Epithelial cell of proximal tubule (primary cell): ENCODE measurements at regions not wholly inside any gene's neighbourhood (a gene's known extent, or its start where the extent isn't known, plus 50 kb on each side); places are given as distances from the start of the nearest gene placed in this dataset.

Experiments
- DNase-seq: peaks from one replicate; pipeline ENCODE4 v3.0.0-alpha.2; 2011; ENCODE audit warnings: low read depth
- H3K4me3 ChIP-seq: 2 replicates; pipeline ENCODE4 v1.5.1; 2011; ENCODE audit warnings: low read depth, mild to moderate bottlenecking, low read length
- TF ChIP-seq, protein P1 (sequence below): conservative IDR thresholded peaks from 2 replicates; pipeline ENCODE4 v1.5.1; 2012; ENCODE audit warnings: low read depth, mild to moderate bottlenecking, low read length

DNA sequence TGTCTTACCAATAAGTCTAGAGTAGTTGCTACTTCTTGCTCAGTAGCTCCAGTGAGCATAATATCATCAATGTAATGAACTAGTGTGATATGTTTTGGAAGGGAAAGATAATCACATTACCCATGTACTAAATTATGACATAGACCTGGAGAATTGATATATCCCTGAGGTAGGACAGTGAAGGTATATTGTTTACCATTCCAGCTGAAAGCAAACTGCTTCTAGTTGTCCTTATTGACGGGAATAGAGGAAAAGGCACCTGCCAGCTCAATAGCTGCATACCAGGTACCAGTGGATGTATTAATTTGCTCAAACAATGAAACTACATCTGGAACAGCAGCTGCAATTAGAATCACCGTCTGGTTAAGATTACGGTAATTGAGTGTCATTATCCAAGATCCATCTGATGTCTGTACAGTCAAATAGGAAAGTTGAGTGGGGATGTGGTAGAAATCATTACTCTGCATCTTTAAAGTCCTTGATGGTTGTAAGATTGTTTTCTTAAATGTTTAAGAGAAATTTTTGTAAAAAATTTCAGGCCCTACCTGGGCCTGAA is 100.0 kb upstream of the ARHGAP5 start:
- no peak for DNase-seq
- TF ChIP-seq, protein P1, sequence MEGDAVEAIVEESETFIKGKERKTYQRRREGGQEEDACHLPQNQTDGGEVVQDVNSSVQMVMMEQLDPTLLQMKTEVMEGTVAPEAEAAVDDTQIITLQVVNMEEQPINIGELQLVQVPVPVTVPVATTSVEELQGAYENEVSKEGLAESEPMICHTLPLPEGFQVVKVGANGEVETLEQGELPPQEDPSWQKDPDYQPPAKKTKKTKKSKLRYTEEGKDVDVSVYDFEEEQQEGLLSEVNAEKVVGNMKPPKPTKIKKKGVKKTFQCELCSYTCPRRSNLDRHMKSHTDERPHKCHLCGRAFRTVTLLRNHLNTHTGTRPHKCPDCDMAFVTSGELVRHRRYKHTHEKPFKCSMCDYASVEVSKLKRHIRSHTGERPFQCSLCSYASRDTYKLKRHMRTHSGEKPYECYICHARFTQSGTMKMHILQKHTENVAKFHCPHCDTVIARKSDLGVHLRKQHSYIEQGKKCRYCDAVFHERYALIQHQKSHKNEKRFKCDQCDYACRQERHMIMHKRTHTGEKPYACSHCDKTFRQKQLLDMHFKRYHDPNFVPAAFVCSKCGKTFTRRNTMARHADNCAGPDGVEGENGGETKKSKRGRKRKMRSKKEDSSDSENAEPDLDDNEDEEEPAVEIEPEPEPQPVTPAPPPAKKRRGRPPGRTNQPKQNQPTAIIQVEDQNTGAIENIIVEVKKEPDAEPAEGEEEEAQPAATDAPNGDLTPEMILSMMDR: no peak
- H3K4me3 ChIP-seq: no peak overlapping the region

- TF ChIP-seq, protein P1: no peak
- no peak overlapping the region for H3K4me3 ChIP-seq
- no peak for DNase-seq
These were observed 98.7 kb upstream of the ARHGAP5 start for GRCh38 chr14:31978423-31978822.

- DNase-seq: no peak
- TF ChIP-seq, protein P1: no peak
- no peak overlapping the region for H3K4me3 ChIP-seq
These were observed 94.5 kb upstream of the ARHGAP5 start for GRCh38 chr14:31982642-31983041.

DNA sequence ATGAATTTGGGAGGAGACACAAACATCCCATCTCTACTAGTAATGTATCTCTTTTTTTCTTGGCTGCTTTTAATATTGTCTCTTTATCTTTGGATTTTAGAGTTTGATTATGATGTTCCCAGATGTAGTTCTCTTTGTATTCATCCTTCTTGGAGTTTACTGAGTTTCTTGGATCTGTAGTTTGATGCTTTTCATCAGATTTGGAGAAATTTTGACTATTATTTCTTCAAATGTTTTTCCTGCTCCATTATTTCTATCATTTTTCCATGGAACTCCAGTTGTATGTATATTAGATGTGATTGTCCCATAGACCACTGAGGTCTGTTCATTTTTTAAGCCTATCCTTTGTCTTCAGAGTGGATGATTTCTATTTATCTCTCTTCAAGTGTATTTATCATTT is 90.7 kb upstream of the ARHGAP5 start:
- H3K4me3 ChIP-seq: no peak overlapping the region
- no peak for DNase-seq
- TF ChIP-seq, protein P1: no peak

- H3K4me3 ChIP-seq: no peak overlapping the region
- TF ChIP-seq, protein P1: no peak
- no peak for DNase-seq
These were observed 89.4 kb upstream of the ARHGAP5 start for GRCh38 chr14:31987721-31988120.

- no peak for DNase-seq
- no peak overlapping the region for H3K4me3 ChIP-seq
These were observed 88.9 kb upstream of the ARHGAP5 start for GRCh38 chr14:31988244-31988643.

More at GRCh38 chr14:31988244-31988643, 88.9 kb upstream of the ARHGAP5 start:
- TF ChIP-seq, protein P1: no peak
